ENCODE measurements at regions not wholly inside any gene's neighbourhood (a gene's known extent, or its start where the extent isn't known, plus 50 kb on each side); places are given as distances from the start of the nearest gene placed in this dataset.

- no peak for DNase-seq
These were observed 1375.8 kb downstream of the BRD1 start for GRCh38 chr22:48451891-48452290.

- no peak for DNase-seq
These were observed 1377.4 kb downstream of the BRD1 start for GRCh38 chr22:48450188-48450825.

- DNase-seq, result no peak
These were observed 1378.0 kb downstream of the BRD1 start for GRCh38 chr22:48449466-48450187.

- no peak for DNase-seq
These were observed 1378.9 kb downstream of the BRD1 start for GRCh38 chr22:48448821-48449220.

- no peak for DNase-seq
These were observed 1382.4 kb downstream of the BRD1 start for GRCh38 chr22:48445113-48445827.

- no peak for DNase-seq
These were observed 1383.2 kb downstream of the BRD1 start for GRCh38 chr22:48444320-48445112.

- no peak for DNase-seq
These were observed 1384.0 kb downstream of the BRD1 start for GRCh38 chr22:48443680-48444079.

GRCh38 chr22:48442663-48443062, 1385.0 kb downstream of the BRD1 start:
- no peak for DNase-seq

- no peak for DNase-seq
These were observed 1386.2 kb downstream of the BRD1 start for GRCh38 chr22:48441553-48441850.

- DNase-seq, result no peak
These were observed 1386.8 kb downstream of the BRD1 start for GRCh38 chr22:48440673-48441552.

GRCh38 chr22:48440176-48440575, 1387.5 kb downstream of the BRD1 start:
- DNase-seq, result no peak

- no peak for DNase-seq
These were observed 1388.0 kb downstream of the BRD1 start for GRCh38 chr22:48439560-48440135.

- no peak for DNase-seq
These were observed 1388.7 kb downstream of the BRD1 start for GRCh38 chr22:48438800-48439559.

GRCh38 chr22:48438096-48438495, 1389.6 kb downstream of the BRD1 start:
- DNase-seq, result no peak

- no peak for DNase-seq
These were observed 1391.3 kb downstream of the BRD1 start for GRCh38 chr22:48436201-48436931.

GRCh38 chr22:48434868-48435250, 1392.8 kb downstream of the BRD1 start:
- no peak for DNase-seq

- DNase-seq, result no peak
These were observed 1393.4 kb downstream of the BRD1 start for GRCh38 chr22:48434156-48434867.

GRCh38 chr22:48433647-48434046, 1394.0 kb downstream of the BRD1 start:
- DNase-seq, result no peak

GRCh38 chr22:48432781-48433518, 1394.7 kb downstream of the BRD1 start:
- DNase-seq, result no peak

All from 8988T (cell line).